Activated CD8-positive, alpha-beta T cell treated with anti-CD3 and anti-CD28 coated beads, Interleukin-2, amount 10 ng/mL, durations not matched to agents 7 days and 5 days (primary cell): ENCODE measurements at regions not wholly inside any gene's neighbourhood (a gene's known extent, or its start where the extent isn't known, plus 50 kb on each side); places are given as distances from the start of the nearest gene placed in this dataset.
A peak's percentile ranks its signal among the peaks of the same experiment; 100 is the strongest.

Experiments
- ATAC-seq: fragments of 150-1000 bp; cut with Tn5 transposase; one replicate; pipeline ENCODE4 v1.10.0; 2021; ENCODE audit warnings: moderate library complexity
- CTCF ChIA-PET: fragments of 350-600 bp; sonication (Branson Sonifier 250); formaldehyde crosslinking; loops from one replicate; lab custom pipeline; 2021; ENCODE audit warnings: antibody characterized with exemption; lab: Charles Lee
- POLR2A ChIA-PET: fragments of 350-600 bp; sonication (Branson Sonifier 250); formaldehyde crosslinking; loops from one replicate; lab custom pipeline; 2021; ENCODE audit warnings: antibody characterized with exemption; lab: Charles Lee
- DNase-seq: peaks from one replicate; pipeline ENCODE4 v3.0.0-alpha.2; 2020
- H3K27ac Mint-ChIP-seq: one replicate; pipeline ENCODE4 v1.8.0; 2021; ENCODE audit warnings: mild to moderate bottlenecking, mixed read lengths
- H3K27me3 Mint-ChIP-seq: one replicate; pipeline ENCODE4 v1.8.0; 2021; ENCODE audit warnings: low read depth, mixed read lengths
- H3K36me3 Mint-ChIP-seq: one replicate; pipeline ENCODE4 v1.8.0; 2021; ENCODE audit warnings: low read depth, mixed read lengths
- H3K4me1 Mint-ChIP-seq: one replicate; pipeline ENCODE4 v1.8.0; 2021; ENCODE audit warnings: low read depth, mixed read lengths
- H3K4me3 Mint-ChIP-seq: one replicate; pipeline ENCODE4 v1.8.0; 2021; ENCODE audit warnings: mild to moderate bottlenecking, mixed read lengths
- H3K9me3 Mint-ChIP-seq: one replicate; pipeline ENCODE4 v1.8.0; 2022; ENCODE audit warnings: mixed read lengths; ENCODE audit not compliant: insufficient read depth

- ATAC-seq = no peak
- Mint-ChIP-seq H3K27ac (no peak overlapping the region), H3K9me3 (no peaks in the 10 kb centered on the region), H3K4me1 (peaks cover 62% of the 10 kb centered on the region), H3K27me3 (peaks cover 14% of the 10 kb centered on the region), H3K4me3 (no peak overlapping the region), H3K36me3 (no peaks in the 10 kb centered on the region)
- ChIA-PET CTCF (interaction anchor here (0.6 to 4.0 kb wide), 40 partner anchors 9 to 441 kb away, joined by 3 to 70 read pairs (median 4); no protein-coding TSS in a partner anchor), POLR2A (no interaction called here)
- no peak for DNase-seq
Observed at GRCh38 chr6:157757430-157758403, 65.3 kb upstream of the SNX9 start.

GRCh38 chr6:157758516-157759023 is 64.5 kb upstream of the SNX9 start:
- no peak for DNase-seq
- H3K36me3 Mint-ChIP-seq = no peaks in the 10 kb centered on the region
- POLR2A ChIA-PET = no interaction called here
- no peak overlapping the region for H3K27ac Mint-ChIP-seq
- H3K9me3 Mint-ChIP-seq = no peaks in the 10 kb centered on the region
- peaks cover 70% of the 10 kb centered on the region for H3K4me1 Mint-ChIP-seq
- CTCF ChIA-PET = interaction anchor here (0.9 to 6.9 kb wide), 9 partner anchors 12 to 268 kb away, joined by 3 to 79 read pairs (median 4); no protein-coding TSS in a partner anchor
- ATAC-seq = no peak
- peaks cover 14% of the 10 kb centered on the region for H3K27me3 Mint-ChIP-seq
- no peak overlapping the region for H3K4me3 Mint-ChIP-seq

- ATAC-seq (no peak), DNase-seq (no peak)
- no peak overlapping the region for H3K27ac Mint-ChIP-seq
- ChIA-PET POLR2A (interaction anchor here (0.5 to 0.7 kb wide), 2 partner anchors 10 to 87 kb away, joined by 3 read pairs; no protein-coding TSS in a partner anchor), CTCF (interaction anchor here (0.9 to 6.9 kb wide), 12 partner anchors 11 to 313 kb away, joined by 3 to 79 read pairs (median 4); no protein-coding TSS in a partner anchor)
- H3K27me3 Mint-ChIP-seq = peaks cover 14% of the 10 kb centered on the region
- H3K36me3 Mint-ChIP-seq = no peaks in the 10 kb centered on the region
- no peaks in the 10 kb centered on the region for H3K9me3 Mint-ChIP-seq
- H3K4me1 Mint-ChIP-seq = peaks cover 75% of the 10 kb centered on the region
- H3K4me3 Mint-ChIP-seq = no peak overlapping the region
Observed at GRCh38 chr6:157759028-157759427, 64.0 kb upstream of the SNX9 start.

DNA sequence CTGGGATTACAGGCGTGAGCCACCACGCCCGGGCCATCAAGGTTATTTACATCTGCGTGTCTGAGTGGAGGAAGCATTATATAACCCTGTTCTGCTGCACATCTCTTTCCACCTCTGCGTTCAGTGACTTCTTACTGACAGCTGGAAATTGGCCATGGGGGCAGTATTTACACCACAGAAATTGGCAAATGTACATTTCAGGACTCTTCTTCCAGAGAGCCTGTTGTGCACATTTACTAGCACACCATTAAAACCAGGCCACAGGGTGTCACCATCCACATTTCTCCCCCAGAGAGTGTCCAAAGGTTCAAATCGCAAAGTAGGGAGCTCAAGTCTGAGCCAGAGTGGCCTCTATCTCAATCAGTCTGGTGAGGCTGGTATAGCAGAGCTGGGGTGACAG is 62.9 kb upstream of the SNX9 start:
- CTCF ChIA-PET = interaction anchor here (0.5 to 6.9 kb wide), 9 partner anchors 10 to 266 kb away, joined by 3 to 79 read pairs (median 4); no protein-coding TSS in a partner anchor
- DNase-seq (no peak), ATAC-seq (no peak)
- Mint-ChIP-seq H3K9me3 (no peaks in the 10 kb centered on the region), H3K27me3 (peaks cover 12% of the 10 kb centered on the region), H3K4me3 (no peak overlapping the region), H3K27ac (peak overlapping the region; percentile 66), H3K36me3 (no peaks in the 10 kb centered on the region), H3K4me1 (peaks cover 85% of the 10 kb centered on the region)
- POLR2A ChIA-PET = no interaction called here

GRCh38 chr6:157760589-157761330 is 62.3 kb upstream of the SNX9 start:
- peak overlapping the region; percentile 24 for H3K4me3 Mint-ChIP-seq

GRCh38 chr6:157761331-157761921 is 61.6 kb upstream of the SNX9 start:
- POLR2A ChIA-PET = interaction anchor here (0.9 to 1.9 kb wide), 3 partner anchors 39 to 99 kb away, joined by 4 to 6 read pairs (median 4); no protein-coding TSS in a partner anchor
- peak overlapping the region; percentile 66 for H3K27ac Mint-ChIP-seq
- CTCF ChIA-PET = interaction anchor here (1.0 to 6.9 kb wide), 11 partner anchors 9 to 265 kb away, joined by 3 to 79 read pairs (median 3); no protein-coding TSS in a partner anchor
- H3K4me1 Mint-ChIP-seq = peaks cover 75% of the 10 kb centered on the region
- peaks cover 9% of the 10 kb centered on the region for H3K27me3 Mint-ChIP-seq
- no peaks in the 10 kb centered on the region for H3K9me3 Mint-ChIP-seq
- H3K4me3 Mint-ChIP-seq = peak overlapping the region; percentile 24
- peak; percentile 63 for DNase-seq
- no peaks in the 10 kb centered on the region for H3K36me3 Mint-ChIP-seq
- ATAC-seq = peak; percentile 56

More at GRCh38 chr6:157760589-157761330, 62.3 kb upstream of the SNX9 start:
- no peaks in the 10 kb centered on the region for H3K9me3 Mint-ChIP-seq
- H3K27me3 Mint-ChIP-seq = peaks cover 9% of the 10 kb centered on the region
- peaks cover 79% of the 10 kb centered on the region for H3K4me1 Mint-ChIP-seq
- ATAC-seq = peak; percentile 17
- H3K36me3 Mint-ChIP-seq = no peaks in the 10 kb centered on the region
- no peak for DNase-seq
- ChIA-PET POLR2A (interaction anchor here (1.2 to 1.9 kb wide), 2 partner anchors 40 to 100 kb away, joined by 4 to 6 read pairs; no protein-coding TSS in a partner anchor), CTCF (interaction anchor here (0.5 to 6.9 kb wide), 10 partner anchors 10 to 266 kb away, joined by 3 to 79 read pairs (median 4); no protein-coding TSS in a partner anchor)
- H3K27ac Mint-ChIP-seq = peak overlapping the region; percentile 66

- H3K27me3 Mint-ChIP-seq = peaks cover 10% of the 10 kb centered on the region
- ATAC-seq (no peak), DNase-seq (peak; percentile 21)
- ChIA-PET CTCF (interaction anchor here (1.0 to 6.9 kb wide), 13 partner anchors 9 to 264 kb away, joined by 3 to 79 read pairs (median 4); no protein-coding TSS in a partner anchor), POLR2A (interaction anchor here (0.6 to 1.9 kb wide), 6 partner anchors 39 to 264 kb away, joined by 3 to 6 read pairs (median 4); no protein-coding TSS in a partner anchor)
- H3K36me3 Mint-ChIP-seq = no peaks in the 10 kb centered on the region
- peaks cover 71% of the 10 kb centered on the region for H3K4me1 Mint-ChIP-seq
- H3K27ac Mint-ChIP-seq = peak overlapping the region; percentile 66
- H3K4me3 Mint-ChIP-seq = peak overlapping the region; percentile 24
- no peaks in the 10 kb centered on the region for H3K9me3 Mint-ChIP-seq
Observed at GRCh38 chr6:157761926-157762325, 61.1 kb upstream of the SNX9 start.

- peak overlapping the region; percentile 4 for H3K27ac Mint-ChIP-seq
- no peak overlapping the region for H3K4me3 Mint-ChIP-seq
- ATAC-seq = no peak
- no peaks in the 10 kb centered on the region for H3K9me3 Mint-ChIP-seq
- H3K36me3 Mint-ChIP-seq = no peaks in the 10 kb centered on the region
- peak; percentile 32 for DNase-seq
- CTCF ChIA-PET = interaction anchor here (1.0 to 6.9 kb wide), 12 partner anchors 28 to 448 kb away, joined by 3 to 79 read pairs (median 3); no protein-coding TSS in a partner anchor
- peaks cover 11% of the 10 kb centered on the region for H3K27me3 Mint-ChIP-seq
- POLR2A ChIA-PET = interaction anchor here (0.6 to 1.9 kb wide), 5 partner anchors 38 to 264 kb away, joined by 3 to 6 read pairs (median 3); no protein-coding TSS in a partner anchor
- peaks cover 71% of the 10 kb centered on the region for H3K4me1 Mint-ChIP-seq
Observed at GRCh38 chr6:157762636-157763035, 60.4 kb upstream of the SNX9 start.

DNA sequence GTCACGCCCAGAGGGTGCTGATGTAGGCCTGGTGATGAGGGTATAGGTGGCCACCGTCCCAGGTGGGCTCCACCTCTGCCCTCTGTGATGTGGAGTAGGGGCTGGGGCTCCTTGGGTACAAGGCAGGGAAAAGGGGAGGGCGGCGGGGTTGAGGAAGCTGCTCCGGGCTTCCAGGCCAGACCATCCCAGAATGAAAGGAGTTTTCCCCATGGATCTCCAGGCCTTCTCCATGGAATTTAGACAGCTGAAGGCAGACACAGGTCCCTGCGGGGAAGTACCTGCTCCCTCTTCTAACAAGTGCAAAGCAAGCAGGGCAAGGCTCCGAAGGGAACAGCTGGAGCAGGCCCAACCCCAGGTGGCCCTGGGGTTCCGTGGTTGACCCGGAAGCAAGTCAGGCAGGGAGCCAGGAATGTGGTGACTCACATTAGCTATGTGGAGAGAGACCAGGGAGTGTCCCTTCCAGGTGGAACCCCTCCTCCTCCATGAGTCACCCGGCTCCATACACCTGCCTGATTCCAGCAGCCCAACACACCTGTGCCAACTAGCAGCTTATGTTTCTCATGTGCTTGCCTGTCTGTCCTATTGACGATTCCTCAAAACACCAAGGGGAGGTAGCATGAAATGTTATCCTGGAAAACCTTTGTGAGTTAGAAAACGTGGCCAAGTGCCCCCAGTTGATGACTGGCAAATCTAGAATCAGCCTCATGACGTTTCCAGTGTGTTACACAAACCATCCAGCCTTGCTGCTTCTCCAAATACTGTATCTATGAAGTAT is 59.7 kb upstream of the SNX9 start:
- peaks cover 73% of the 10 kb centered on the region for H3K4me1 Mint-ChIP-seq
- ATAC-seq = no peak
- H3K36me3 Mint-ChIP-seq = no peaks in the 10 kb centered on the region
- no peaks in the 10 kb centered on the region for H3K9me3 Mint-ChIP-seq
- H3K4me3 Mint-ChIP-seq = peak overlapping the region; percentile 46
- H3K27me3 Mint-ChIP-seq = peaks cover 10% of the 10 kb centered on the region
- peak; percentile 29 for DNase-seq
- ChIA-PET CTCF (interaction anchor here (1.0 to 6.9 kb wide), 11 partner anchors 28 to 448 kb away, joined by 3 to 79 read pairs (median 5); no protein-coding TSS in a partner anchor), POLR2A (interaction anchor here (1.0 to 1.6 kb wide), 3 partner anchors 37 to 103 kb away, joined by 3 to 4 read pairs (median 4); no protein-coding TSS in a partner anchor)
- peak overlapping the region; percentile 91 for H3K27ac Mint-ChIP-seq

- peaks cover 5% of the 10 kb centered on the region for H3K27me3 Mint-ChIP-seq
- no peak for DNase-seq
- POLR2A ChIA-PET = interaction anchor here (1.0 to 1.6 kb wide), 3 partner anchors 37 to 103 kb away, joined by 3 to 4 read pairs (median 4); no protein-coding TSS in a partner anchor
- H3K9me3 Mint-ChIP-seq = no peaks in the 10 kb centered on the region
- ATAC-seq = peak; percentile 1
- peak overlapping the region; percentile 46 for H3K4me3 Mint-ChIP-seq
- H3K4me1 Mint-ChIP-seq = peaks cover 70% of the 10 kb centered on the region
- CTCF ChIA-PET = interaction anchor here (1.1 to 6.9 kb wide), 8 partner anchors 8 to 449 kb away, joined by 3 to 79 read pairs (median 5); no protein-coding TSS in a partner anchor
- H3K36me3 Mint-ChIP-seq = no peaks in the 10 kb centered on the region
- peak overlapping the region; percentile 91 for H3K27ac Mint-ChIP-seq
Observed at GRCh38 chr6:157763904-157764177, 59.2 kb upstream of the SNX9 start.
